K562 (cell line): ENCODE measurements at regions not wholly inside any gene's neighbourhood (a gene's known extent, or its start where the extent isn't known, plus 50 kb on each side); places are given as distances from the start of the nearest gene placed in this dataset.

Source experiments
- ATAC-seq: fragments of 200-7000 bp; cut with Tn5 transposase; 3 replicates; pipeline ENCODE4 v1.9.1; 2020; ENCODE audit warnings: moderate library complexity
- BruUV-seq: library from RNA; stranded (reverse); fragments of 400-500 nt; replicated peaks from 2 replicates; lab custom pipeline; 2021; lab: Mats Ljungman, UMichigan
- CTCF ChIA-PET: fragments of 300-600 bp; formaldehyde crosslinking; extraction: SDS; loops from one replicate; lab custom pipeline; 2021; ENCODE audit warnings: low intra/inter-chr PET ratio; lab: Yijun Ruan, JAX
- POLR2A ChIA-PET: fragments of 300-600, 350-650 bp; sonication (Branson Sonifier 250); formaldehyde crosslinking; extraction: SDS; loops from one replicate; lab custom pipeline; 2021; ENCODE audit warnings: antibody characterized with exemption, inconsistent platforms; lab: Yijun Ruan, JAX
- DNase-seq, 4 experiments: peaks; one replicate each; pipeline versions ENCODE4 v3.0.0 to v3.0.0-alpha.2; 2011 to 2018; ENCODE audit warnings: low spot score in 3 of 4, mixed read lengths in 3 of 4; ENCODE audit errors: extremely low read depth in 1 of 4
- FAIRE-seq: peaks from 2 replicates; lab custom pipeline; 2011; peaks lifted over from hg19 to GRCh38; lab: Jason Lieb, UNC
- H2AFZ ChIP-seq: 2 replicates; pipeline ENCODE4 v1.6.0; 2011; ENCODE audit warnings: low read depth, low read length, control low read depth, inconsistent platforms
- H3K27ac ChIP-seq: fragments of 200-600 bp; 3 replicates; pipeline ENCODE4 v1.8.0; 2011; ENCODE audit warnings: low read depth, mild to moderate bottlenecking, control low read depth, inconsistent platforms, low read length, moderate library complexity, mixed read lengths; ENCODE audit errors: extremely low read depth
- H3K27me3 ChIP-seq, 2 experiments: fragments of 300-600 bp in 1 of 2; 2 replicates in 1 of 2; 3 replicates in 1 of 2; pipeline versions ENCODE4 v1.6.0 to v1.8.0; 2011; ENCODE audit warnings: inconsistent platforms in 2 of 2, low read length in 2 of 2, mild to moderate bottlenecking in 1 of 2, mixed read lengths in 1 of 2, moderate library complexity in 1 of 2; ENCODE audit not compliant: control insufficient read depth in 2 of 2, insufficient read depth in 2 of 2
- H3K36me3 ChIP-seq: fragments of 300-600 bp; 3 replicates; pipeline ENCODE4 v1.8.0; 2011; ENCODE audit warnings: mild to moderate bottlenecking, low read length, inconsistent platforms; ENCODE audit not compliant: control insufficient read depth, insufficient read depth
- H3K4me1 ChIP-seq, 2 experiments: fragments of 200-600 bp in 1 of 2; replicated peaks in 1 of 2; 2 replicates in 1 of 2; 3 replicates in 1 of 2; pipeline versions ENCODE4 v1.5.1 to v1.8.0; 2011; ENCODE audit warnings: inconsistent platforms in 2 of 2, low read length in 2 of 2, mild to moderate bottlenecking in 1 of 2, mixed read lengths in 1 of 2, moderate library complexity in 1 of 2; ENCODE audit not compliant: control insufficient read depth in 2 of 2, insufficient read depth in 2 of 2
- H3K4me2 ChIP-seq: 2 replicates; pipeline ENCODE4 v1.6.1; 2011; ENCODE audit warnings: low read length, control low read depth, inconsistent platforms, mixed read lengths; ENCODE audit not compliant: insufficient read depth
- H3K4me3 ChIP-seq: fragments of 200-600 bp; sonication (generic), shearing (Covaris generic); 2 replicates; pipeline ENCODE4 v1.5.1; 2016; ENCODE audit warnings: control low read depth, inconsistent platforms
- H3K79me2 ChIP-seq: fragments of 200-600 bp; 3 replicates; pipeline ENCODE4 v1.8.0; 2011; ENCODE audit warnings: low read length, inconsistent platforms; ENCODE audit not compliant: control insufficient read depth, insufficient read depth
- H3K9ac ChIP-seq, 2 experiments: 2 replicates each; pipeline versions ENCODE4 v1.6.0 to v1.6.1; 2011; ENCODE audit warnings: low read depth in 2 of 2, low read length in 2 of 2, control low read depth in 1 of 2, inconsistent platforms in 1 of 2, mild to moderate bottlenecking in 1 of 2, mixed read lengths in 1 of 2; ENCODE audit not compliant: insufficient read depth in 1 of 2
- H3K9me1 ChIP-seq: one replicate; pipeline ENCODE4 v1.6.0; 2011; ENCODE audit warnings: inconsistent platforms, mild to moderate bottlenecking, low read length, moderate library complexity; ENCODE audit not compliant: control insufficient read depth, insufficient read depth
- H3K9me3 ChIP-seq: replicated peaks from 2 replicates; pipeline ENCODE4 v1.5.1; 2011; ENCODE audit warnings: low read depth, low read length, inconsistent platforms; ENCODE audit not compliant: control insufficient read depth, insufficient read depth
- H4K20me1 ChIP-seq: replicated peaks from 2 replicates; pipeline ENCODE4 v1.6.1; 2011; ENCODE audit warnings: low read length, inconsistent platforms, mixed read lengths; ENCODE audit not compliant: control insufficient read depth, insufficient read depth
- ADNP ChIP-seq: fragments of 200-800 bp; sonication (Bioruptor generic); IDR thresholded peaks from 2 replicates; pipeline ENCODE4 v1.6.1; 2016; ENCODE audit warnings: missing genetic modification characterization, missing compliant biosample characterization
- CBX2 ChIP-seq: fragments of 200-600 bp; sonication (generic); IDR thresholded peaks from one replicate; pipeline ENCODE4 v1.6.1; 2012; ENCODE audit warnings: mild to moderate bottlenecking, low read length, inconsistent platforms; ENCODE audit not compliant: insufficient read depth, poor library complexity, severe bottlenecking
- GABPA ChIP-seq: fragments of 200-800 bp; sonication (Bioruptor generic); conservative IDR thresholded peaks from 2 replicates; pipeline ENCODE4 v1.6.1; 2016; ENCODE audit warnings: low read depth, missing genetic modification characterization, missing compliant biosample characterization
- HEY1 ChIP-seq: fragments of 250-450 bp; sonication (Bioruptor Pico); IDR thresholded peaks from 2 replicates; pipeline ENCODE4 v1.5.0; 2020; ENCODE audit warnings: mild to moderate bottlenecking, moderate library complexity, borderline replicate concordance
- HNRNPUL1 ChIP-seq: fragments of 200-400 bp; formaldehyde crosslinking; IDR thresholded peaks from 2 replicates; pipeline ENCODE4 v1.6.1; 2017; ENCODE audit warnings: low read length
- SNIP1 ChIP-seq: fragments of 450-650 bp; IDR thresholded peaks from 2 replicates; pipeline ENCODE4 v1.7.1; 2017; ENCODE audit warnings: low read depth, mild to moderate bottlenecking
- ZFP1 ChIP-seq: fragments of 450-650 bp; formaldehyde crosslinking; IDR thresholded peaks from 2 replicates; pipeline ENCODE4 v1.4.0; 2020; ENCODE audit warnings: mild to moderate bottlenecking, mixed read lengths
- ZNF124 ChIP-seq: sonication (generic); formaldehyde crosslinking; IDR thresholded peaks from 2 replicates; pipeline ENCODE4 v1.8.1; 2022; ENCODE audit warnings: missing genetic modification reagents
- ZNF347 ChIP-seq: fragments of 450-650 bp; formaldehyde crosslinking; IDR thresholded peaks from 2 replicates; pipeline ENCODE4 v1.4.0; 2020; ENCODE audit warnings: low read depth, mild to moderate bottlenecking, moderate library complexity
- WGBS: fragments of 100-300 bp; shearing (Covaris generic); methylation state at CpG from one replicate; pipeline ENCODE4 v1.1.6; 2016; ENCODE audit warnings: low coverage, mixed read lengths; ENCODE audit not compliant: insufficient coverage; ENCODE audit errors: missing lambda C conversion rate; 5-methylcytosine and 5-hydroxymethylcytosine counted together
- in situ Hi-C: fragments of 300-500 bp; cut with MboI; formaldehyde crosslinking; loops from 4 replicates; pipeline ENCODE4 v1.15.0; 2018; ENCODE audit warnings: inconsistent platforms, mixed read lengths
- intact Hi-C: fragments of 100-400 bp; cut with micrococcal nuclease; formaldehyde crosslinking; loops from 2 replicates; pipeline ENCODE4 v1.14.2; 2022

DNA sequence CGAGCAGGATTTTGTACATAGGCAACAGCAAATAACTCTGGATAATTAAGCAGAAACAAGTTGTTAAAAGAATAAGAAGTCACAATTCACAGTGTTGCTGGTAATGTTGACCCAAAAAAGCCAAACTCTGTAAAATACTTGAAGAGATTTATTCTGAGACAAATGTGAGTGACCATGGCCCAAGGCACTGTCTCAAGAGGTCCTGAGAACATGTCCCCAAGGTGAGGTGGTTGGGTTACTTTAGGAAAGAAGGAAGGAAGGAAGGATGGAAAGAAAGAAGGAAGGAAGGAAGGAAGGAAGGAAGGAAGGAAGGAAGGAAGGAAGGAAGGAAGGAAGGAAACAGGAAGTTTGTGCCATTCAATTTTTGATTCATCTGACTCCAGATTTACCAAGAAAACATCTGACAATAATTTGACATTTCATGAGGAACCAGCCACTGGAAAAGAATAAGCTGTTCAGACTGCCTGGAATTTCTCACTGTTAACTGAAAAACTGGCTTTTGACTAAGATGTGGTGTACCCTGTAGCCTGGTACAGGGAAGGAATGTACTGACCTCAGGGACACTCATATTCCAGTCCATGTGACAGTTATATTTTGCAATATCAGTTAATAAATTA lies 295.9 kb upstream of the TNC start:
- no peak overlapping the region for H3K4me2 ChIP-seq
- CTCF ChIA-PET = no interaction called here
- no peaks in the 10 kb centered on the region for H3K4me1 ChIP-seq
- H3K27me3 ChIP-seq = no peaks in the 10 kb centered on the region
- no peaks in the 10 kb centered on the region; the same call in 1 of the 2 replicates for H3K9me3 ChIP-seq
- H4K20me1 ChIP-seq = no peaks in the 10 kb centered on the region
- intact Hi-C loops (no loop called here), in situ Hi-C loops (no loop called here)
- no peak overlapping the region for H3K27ac ChIP-seq
- BruUV-seq = no TSS peak
- FAIRE-seq = no peak
- DNase-seq = no peak
- no peak overlapping the region for H2AFZ ChIP-seq
- WGBS = 0% methylated on average over 1 of the region's 1 CpG
- ATAC-seq = no peak
- H3K4me3 ChIP-seq = no peak overlapping the region
- POLR2A ChIA-PET = no interaction called here
- H3K9ac ChIP-seq = no peak overlapping the region
- H3K9me1 ChIP-seq = no peaks in the 10 kb centered on the region
- no peaks in the 10 kb centered on the region for H3K36me3 ChIP-seq
- no peaks in the 10 kb centered on the region for H3K79me2 ChIP-seq
- TF ChIP-seq GABPA (tag) = no peak
- no peak for TF ChIP-seq CBX2
- no peak for TF ChIP-seq ZNF124
- TF ChIP-seq HNRNPUL1 = no peak
- no peak for TF ChIP-seq ZNF347 (CRISPR knock-in tag)
- no peak for TF ChIP-seq ADNP (tag)
- TF ChIP-seq SNIP1 = no peak
- TF ChIP-seq HEY1 = no peak
- TF ChIP-seq ZFP1 (CRISPR knock-in tag) = no peak
